Testis (tissue), 2 donors: ENCODE measurements at regions not wholly inside any gene's neighbourhood (a gene's known extent, or its start where the extent isn't known, plus 50 kb on each side); places are given as distances from the start of the nearest gene placed in this dataset.

Experiments used
- POLR2A ChIP-seq: fragments of 450-650 bp; IDR thresholded peaks from one replicate; pipeline ENCODE4 v1.6.1; 2017; ENCODE audit warnings: antibody characterized with exemption, mild to moderate bottlenecking, moderate library complexity
- TF ChIP-seq, protein P1 (sequence below), 3 experiments: fragments of 450-650 bp in 2 of 3; fragments of 200-600 bp in 1 of 3; sonication (generic) in 1 of 3; IDR thresholded peaks; one replicate each; pipeline ENCODE4 v1.5.1; 2016 to 2019; ENCODE audit warnings: antibody characterized with exemption in 3 of 3, mild to moderate bottlenecking in 2 of 3, moderate library complexity in 1 of 3

DNA sequence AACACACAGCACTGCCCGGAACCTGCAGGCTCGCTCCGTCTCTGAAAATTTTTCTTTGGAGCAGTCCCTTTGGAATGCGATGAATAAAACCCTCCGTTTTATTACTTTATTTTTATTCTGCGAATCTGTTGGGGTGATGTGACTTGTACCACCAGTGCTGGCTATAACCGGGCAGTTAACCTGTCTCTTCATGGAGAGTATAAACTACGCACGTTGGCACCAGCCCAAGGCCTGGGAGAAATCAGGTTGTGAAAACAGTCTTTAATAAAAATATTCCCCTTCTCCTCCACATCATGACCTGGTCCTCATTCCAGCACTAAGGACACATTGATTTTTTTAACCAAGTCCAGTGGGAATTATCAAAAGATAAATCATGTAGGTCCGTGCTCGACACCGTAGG lies 116.8 kb downstream of the WNT5A start:
- TF ChIP-seq, protein P1, sequence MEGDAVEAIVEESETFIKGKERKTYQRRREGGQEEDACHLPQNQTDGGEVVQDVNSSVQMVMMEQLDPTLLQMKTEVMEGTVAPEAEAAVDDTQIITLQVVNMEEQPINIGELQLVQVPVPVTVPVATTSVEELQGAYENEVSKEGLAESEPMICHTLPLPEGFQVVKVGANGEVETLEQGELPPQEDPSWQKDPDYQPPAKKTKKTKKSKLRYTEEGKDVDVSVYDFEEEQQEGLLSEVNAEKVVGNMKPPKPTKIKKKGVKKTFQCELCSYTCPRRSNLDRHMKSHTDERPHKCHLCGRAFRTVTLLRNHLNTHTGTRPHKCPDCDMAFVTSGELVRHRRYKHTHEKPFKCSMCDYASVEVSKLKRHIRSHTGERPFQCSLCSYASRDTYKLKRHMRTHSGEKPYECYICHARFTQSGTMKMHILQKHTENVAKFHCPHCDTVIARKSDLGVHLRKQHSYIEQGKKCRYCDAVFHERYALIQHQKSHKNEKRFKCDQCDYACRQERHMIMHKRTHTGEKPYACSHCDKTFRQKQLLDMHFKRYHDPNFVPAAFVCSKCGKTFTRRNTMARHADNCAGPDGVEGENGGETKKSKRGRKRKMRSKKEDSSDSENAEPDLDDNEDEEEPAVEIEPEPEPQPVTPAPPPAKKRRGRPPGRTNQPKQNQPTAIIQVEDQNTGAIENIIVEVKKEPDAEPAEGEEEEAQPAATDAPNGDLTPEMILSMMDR (IDR thresholded peaks at IDR 0.05) = no peak
- no peak for TF ChIP-seq POLR2A
